DND-41 (cell line): ENCODE measurements at regions not wholly inside any gene's neighbourhood (a gene's known extent, or its start where the extent isn't known, plus 50 kb on each side); places are given as distances from the start of the nearest gene placed in this dataset.
"Not testable (repeated sequence)": the region's sequence is repeated elsewhere in the genome, so short reads cannot be mapped to it uniquely, and the experiment has no call there.

Source experiments
- ATAC-seq: fragments of 200-7000 bp; cut with Tn5 transposase; 3 replicates; pipeline ENCODE4 v1.9.1; 2021; ENCODE audit warnings: low read depth; ENCODE audit not compliant: insufficient read depth
- DNase-seq: peaks from one replicate; pipeline ENCODE4 v3.0.0-alpha.2; 2020
- H2AFZ ChIP-seq: 2 replicates; pipeline ENCODE4 v1.6.0; 2012; ENCODE audit warnings: low read depth, low read length
- H3K27ac ChIP-seq: 2 replicates; pipeline ENCODE4 v1.5.1; 2012; ENCODE audit warnings: low read length, inconsistent platforms
- H3K27me3 ChIP-seq: fragments of 200-600 bp; sonication (generic); 2 replicates; pipeline ENCODE4 v1.6.0; 2012; ENCODE audit warnings: low read length, mild to moderate bottlenecking, inconsistent platforms; ENCODE audit not compliant: insufficient read depth, poor library complexity
- H3K36me3 ChIP-seq: 2 replicates; pipeline ENCODE4 v1.5.1; 2012; ENCODE audit warnings: low read length, inconsistent platforms; ENCODE audit not compliant: insufficient read depth
- H3K4me1 ChIP-seq: 2 replicates; pipeline ENCODE4 v1.5.1; 2012; ENCODE audit warnings: mild to moderate bottlenecking, low read length; ENCODE audit not compliant: insufficient read depth
- H3K4me2 ChIP-seq: 2 replicates; pipeline ENCODE4 v1.6.0; 2012; ENCODE audit warnings: mild to moderate bottlenecking, moderate library complexity, low read length, inconsistent platforms; ENCODE audit not compliant: insufficient read depth
- H3K4me3 ChIP-seq, 2 experiments: fragments of 200-600 bp in 1 of 2; shearing (Covaris generic) in 1 of 2; 2 replicates each; pipeline ENCODE4 v1.5.1; 2012 to 2016; ENCODE audit warnings: inconsistent platforms in 2 of 2, low read length in 2 of 2, mild to moderate bottlenecking in 2 of 2, low read depth in 1 of 2, moderate library complexity in 1 of 2
- H3K79me2 ChIP-seq: 2 replicates; pipeline ENCODE4 v1.6.0; 2012; ENCODE audit warnings: low read length, inconsistent platforms; ENCODE audit not compliant: insufficient read depth
- H3K9ac ChIP-seq: 2 replicates; pipeline ENCODE4 v1.6.0; 2012; ENCODE audit warnings: low read depth, mild to moderate bottlenecking, inconsistent platforms, low read length, moderate library complexity
- H3K9me3 ChIP-seq: 2 replicates; pipeline ENCODE4 v1.5.1; 2012; ENCODE audit warnings: low read length, moderate library complexity, mild to moderate bottlenecking, inconsistent platforms; ENCODE audit not compliant: insufficient read depth, severe bottlenecking
- H4K20me1 ChIP-seq: 2 replicates; pipeline ENCODE4 v1.6.0; 2012; ENCODE audit warnings: low read length; ENCODE audit not compliant: insufficient read depth
- CTCF ChIP-seq: IDR thresholded peaks from 2 replicates; pipeline ENCODE4 v1.5.1; 2012; ENCODE audit warnings: borderline replicate concordance, low read length, moderate library complexity, mild to moderate bottlenecking; ENCODE audit not compliant: poor library complexity, severe bottlenecking; ENCODE audit errors: extremely low read depth
- EZH2 ChIP-seq: IDR thresholded peaks from 3 replicates; pipeline ENCODE4 v1.6.1; 2012; ENCODE audit warnings: borderline replicate concordance, low read depth, mild to moderate bottlenecking, moderate library complexity, low read length, inconsistent platforms; ENCODE audit not compliant: severe bottlenecking

- no peaks in the 10 kb centered on the region for H3K36me3 ChIP-seq
- ATAC-seq (no peak), DNase-seq (no peak)
- H3K4me1 ChIP-seq = no peaks in the 10 kb centered on the region
- H3K4me3 ChIP-seq = no peak overlapping the region
- H2AFZ ChIP-seq = no peak overlapping the region
- no peak for TF ChIP-seq CTCF
- no peak for TF ChIP-seq EZH2
- no peak overlapping the region for H3K9ac ChIP-seq
- H3K79me2 ChIP-seq = no peaks in the 10 kb centered on the region
- H3K4me2 ChIP-seq = no peak overlapping the region
- H3K27ac ChIP-seq = no peak overlapping the region
- no peaks in the 10 kb centered on the region for H4K20me1 ChIP-seq
- H3K27me3 ChIP-seq = no peaks in the 10 kb centered on the region
- H3K9me3 ChIP-seq = no peaks in the 10 kb centered on the region
These were observed 1057.7 kb upstream of the PCDH20 start for GRCh38 chr13:62473190-62473943.

GRCh38 chr13:62453761-62454160, 1038.1 kb upstream of the PCDH20 start:
- no peak for TF ChIP-seq EZH2
- no peak for TF ChIP-seq CTCF
- Histone ChIP-seq H3K27ac (no peak overlapping the region), H3K9me3 (no peaks in the 10 kb centered on the region), H4K20me1 (no peaks in the 10 kb centered on the region), H3K4me1 (no peaks in the 10 kb centered on the region), H3K27me3 (no peaks in the 10 kb centered on the region), H2AFZ (no peak overlapping the region), H3K9ac (no peak overlapping the region), H3K4me3 (no peak overlapping the region), H3K36me3 (no peaks in the 10 kb centered on the region), H3K4me2 (no peak overlapping the region), H3K79me2 (no peaks in the 10 kb centered on the region)
- ATAC-seq = no peak
- DNase-seq = no peak

- no peaks in the 10 kb centered on the region for H3K4me1 ChIP-seq
These were observed 1035.1 kb upstream of the PCDH20 start for GRCh38 chr13:62450759-62451158.

GRCh38 chr13:62447771-62448382, 1032.2 kb upstream of the PCDH20 start:
- ATAC-seq, H3K36me3 ChIP-seq, H4K20me1 ChIP-seq, H3K79me2 ChIP-seq, H3K4me3 ChIP-seq, H3K4me1 ChIP-seq, H3K9ac ChIP-seq, H3K27ac ChIP-seq, H3K4me2 ChIP-seq, DNase-seq, H3K9me3 ChIP-seq, H3K27me3 ChIP-seq, H2AFZ ChIP-seq: not testable (repeated sequence)

More at GRCh38 chr13:62450759-62451158, 1035.1 kb upstream of the PCDH20 start:
- no peaks in the 10 kb centered on the region for H3K27me3 ChIP-seq
- DNase-seq (no peak), ATAC-seq (no peak)
- H3K36me3 ChIP-seq = no peaks in the 10 kb centered on the region
- no peaks in the 10 kb centered on the region for H3K79me2 ChIP-seq
- H3K9me3 ChIP-seq = no peaks in the 10 kb centered on the region
- TF ChIP-seq CTCF (no peak), EZH2 (no peak)
- H4K20me1 ChIP-seq = no peaks in the 10 kb centered on the region
- H3K9ac ChIP-seq = no peak overlapping the region
- H3K27ac ChIP-seq = no peak overlapping the region
- no peak overlapping the region for H3K4me2 ChIP-seq
- no peak overlapping the region for H3K4me3 ChIP-seq
- no peak overlapping the region for H2AFZ ChIP-seq
